ENCODE measurements at regions not wholly inside any gene's neighbourhood (a gene's known extent, or its start where the extent isn't known, plus 50 kb on each side); places are given as distances from the start of the nearest gene placed in this dataset.

DNA sequence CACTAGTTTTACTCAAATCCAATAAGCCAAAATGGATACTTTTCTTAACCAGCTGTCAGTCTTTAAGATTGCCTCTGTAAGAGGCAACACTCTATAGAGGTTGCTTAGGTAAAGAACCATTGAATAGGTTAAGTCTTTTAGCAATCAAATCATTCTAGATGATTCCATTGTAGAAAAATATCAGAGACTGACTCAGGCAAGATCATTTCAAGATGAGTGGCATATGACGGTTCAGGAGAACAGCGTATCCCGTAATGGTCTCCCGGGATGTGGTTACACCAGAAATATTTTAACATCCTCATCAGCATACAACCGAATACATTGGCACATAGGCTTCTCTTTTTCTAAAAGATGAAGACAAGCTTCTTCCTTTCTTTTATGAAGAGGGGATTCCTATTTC, 641.7 kb upstream of the AGA start:
- TF ChIP-seq, protein P1, sequence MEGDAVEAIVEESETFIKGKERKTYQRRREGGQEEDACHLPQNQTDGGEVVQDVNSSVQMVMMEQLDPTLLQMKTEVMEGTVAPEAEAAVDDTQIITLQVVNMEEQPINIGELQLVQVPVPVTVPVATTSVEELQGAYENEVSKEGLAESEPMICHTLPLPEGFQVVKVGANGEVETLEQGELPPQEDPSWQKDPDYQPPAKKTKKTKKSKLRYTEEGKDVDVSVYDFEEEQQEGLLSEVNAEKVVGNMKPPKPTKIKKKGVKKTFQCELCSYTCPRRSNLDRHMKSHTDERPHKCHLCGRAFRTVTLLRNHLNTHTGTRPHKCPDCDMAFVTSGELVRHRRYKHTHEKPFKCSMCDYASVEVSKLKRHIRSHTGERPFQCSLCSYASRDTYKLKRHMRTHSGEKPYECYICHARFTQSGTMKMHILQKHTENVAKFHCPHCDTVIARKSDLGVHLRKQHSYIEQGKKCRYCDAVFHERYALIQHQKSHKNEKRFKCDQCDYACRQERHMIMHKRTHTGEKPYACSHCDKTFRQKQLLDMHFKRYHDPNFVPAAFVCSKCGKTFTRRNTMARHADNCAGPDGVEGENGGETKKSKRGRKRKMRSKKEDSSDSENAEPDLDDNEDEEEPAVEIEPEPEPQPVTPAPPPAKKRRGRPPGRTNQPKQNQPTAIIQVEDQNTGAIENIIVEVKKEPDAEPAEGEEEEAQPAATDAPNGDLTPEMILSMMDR (IDR thresholded peaks at IDR 0.05) = no peak
- no peak for TF ChIP-seq POLR2A (IDR thresholded peaks at IDR 0.05)
